ENCODE measurements at regions not wholly inside any gene's neighbourhood (a gene's known extent, or its start where the extent isn't known, plus 50 kb on each side); places are given as distances from the start of the nearest gene placed in this dataset.

- TF ChIP-seq, protein P1, sequence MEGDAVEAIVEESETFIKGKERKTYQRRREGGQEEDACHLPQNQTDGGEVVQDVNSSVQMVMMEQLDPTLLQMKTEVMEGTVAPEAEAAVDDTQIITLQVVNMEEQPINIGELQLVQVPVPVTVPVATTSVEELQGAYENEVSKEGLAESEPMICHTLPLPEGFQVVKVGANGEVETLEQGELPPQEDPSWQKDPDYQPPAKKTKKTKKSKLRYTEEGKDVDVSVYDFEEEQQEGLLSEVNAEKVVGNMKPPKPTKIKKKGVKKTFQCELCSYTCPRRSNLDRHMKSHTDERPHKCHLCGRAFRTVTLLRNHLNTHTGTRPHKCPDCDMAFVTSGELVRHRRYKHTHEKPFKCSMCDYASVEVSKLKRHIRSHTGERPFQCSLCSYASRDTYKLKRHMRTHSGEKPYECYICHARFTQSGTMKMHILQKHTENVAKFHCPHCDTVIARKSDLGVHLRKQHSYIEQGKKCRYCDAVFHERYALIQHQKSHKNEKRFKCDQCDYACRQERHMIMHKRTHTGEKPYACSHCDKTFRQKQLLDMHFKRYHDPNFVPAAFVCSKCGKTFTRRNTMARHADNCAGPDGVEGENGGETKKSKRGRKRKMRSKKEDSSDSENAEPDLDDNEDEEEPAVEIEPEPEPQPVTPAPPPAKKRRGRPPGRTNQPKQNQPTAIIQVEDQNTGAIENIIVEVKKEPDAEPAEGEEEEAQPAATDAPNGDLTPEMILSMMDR (conservative IDR thresholded peaks at IDR 0.05; ENCODE audit: low read depth, low read length): no peak
- no peak for TF ChIP-seq EZH2 (IDR thresholded peaks at IDR 0.05; ENCODE audit: borderline replicate concordance, low read depth, low read length, poor library complexity, severe bottlenecking)
These were observed 100.2 kb upstream of the CCDC112 start for GRCh38 chr5:115396688-115397087.
